HK-2 (cell line): ENCODE measurements at regions not wholly inside any gene's neighbourhood (a gene's known extent, or its start where the extent isn't known, plus 50 kb on each side); places are given as distances from the start of the nearest gene placed in this dataset.

ENCODE experiments used
- DNase-seq: peaks from one replicate; pipeline ENCODE4 v3.0.0-alpha.2; 2018; ENCODE audit not compliant: unreplicated experiment

DNA sequence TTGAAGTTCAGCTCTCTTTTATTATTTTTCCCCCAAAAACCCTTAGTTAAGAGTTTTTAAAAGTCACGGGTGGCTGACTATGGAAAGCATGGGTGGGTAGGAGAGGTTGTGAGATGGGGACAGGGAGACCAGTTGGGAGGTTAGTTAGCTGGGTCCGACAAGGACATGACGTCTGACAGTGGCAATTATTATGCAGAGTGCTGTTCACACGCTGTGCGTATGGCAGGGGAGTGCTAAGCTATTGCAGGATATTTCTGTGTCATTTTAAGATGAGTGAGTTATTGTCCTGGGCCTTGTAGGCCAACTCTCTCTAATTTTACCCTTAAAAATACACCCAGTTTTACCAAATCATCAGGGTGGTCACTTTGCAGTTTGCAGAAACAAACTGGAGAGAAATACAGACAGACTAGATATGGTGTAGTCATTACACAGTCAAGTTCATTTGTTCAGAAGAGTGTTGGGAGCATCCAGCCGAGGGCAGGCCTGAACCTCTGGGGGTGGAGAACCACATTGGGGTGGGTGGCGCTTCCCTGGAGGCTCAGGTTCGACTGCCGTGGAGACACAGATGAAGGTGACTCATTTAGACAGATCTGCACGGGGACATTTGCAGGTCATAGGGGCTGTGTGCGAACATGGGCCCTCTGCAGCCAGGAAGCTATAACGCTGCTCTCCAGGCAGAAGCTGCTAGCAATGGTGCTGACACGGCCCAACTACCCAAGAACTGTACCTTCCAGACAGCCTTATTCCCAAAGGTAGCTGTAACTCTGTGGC, 307.6 kb downstream of the QKI start:
- DNase-seq, result no peak

DNA sequence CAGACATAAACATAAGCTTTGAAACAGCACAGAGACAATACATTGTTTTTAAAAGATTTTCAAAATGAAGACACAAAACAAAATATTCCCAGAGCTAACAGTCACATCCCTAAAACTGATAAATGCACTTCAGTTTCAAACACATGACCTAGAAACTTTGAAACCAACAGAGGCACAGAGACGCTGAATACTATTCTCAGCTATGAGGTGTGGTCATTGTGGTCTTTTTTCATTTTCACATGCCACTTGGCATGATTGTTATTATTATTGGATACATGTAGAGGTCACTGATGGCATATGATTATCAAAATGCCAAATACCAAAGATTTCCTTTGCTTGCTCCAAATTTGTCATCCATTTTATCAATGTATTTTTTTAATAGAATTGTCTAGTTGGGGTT, 306.9 kb downstream of the QKI start:
- no peak for DNase-seq

DNA sequence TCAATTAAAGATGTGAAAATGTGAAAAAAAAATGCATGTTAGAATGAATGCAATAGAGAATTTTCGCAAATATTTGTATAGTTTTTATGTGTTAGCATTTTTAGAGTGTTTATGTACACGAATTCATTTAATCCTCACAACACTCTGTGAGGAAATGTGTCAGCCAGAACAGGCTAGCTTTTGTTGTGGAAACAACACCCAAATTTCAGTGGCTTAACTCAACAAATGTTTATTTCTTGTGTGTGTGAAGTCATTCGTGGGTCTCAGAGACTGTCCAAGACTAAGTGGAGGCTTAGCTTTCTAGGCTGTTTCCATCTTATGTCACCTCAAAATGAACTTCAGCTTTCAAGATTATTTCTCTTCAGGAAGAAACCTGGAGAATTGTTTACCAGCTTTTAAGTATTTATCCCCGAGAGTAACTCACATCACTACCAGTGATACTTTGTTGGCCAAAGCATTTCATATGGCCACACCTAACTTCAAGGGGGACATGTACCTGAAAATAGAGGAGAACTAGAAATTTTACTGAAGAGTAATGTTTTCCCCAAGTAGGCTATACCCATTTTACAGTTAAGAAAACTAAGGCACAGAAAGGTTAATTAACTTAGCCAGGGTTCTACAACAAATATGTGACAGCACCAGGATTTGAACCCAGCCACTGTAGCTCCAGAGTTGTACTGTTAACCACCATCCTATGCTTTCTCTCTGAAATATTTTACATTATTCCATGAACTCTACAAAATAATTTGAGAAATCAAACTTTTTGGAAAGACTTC, 306.1 kb downstream of the QKI start:
- DNase-seq, result no peak

DNA sequence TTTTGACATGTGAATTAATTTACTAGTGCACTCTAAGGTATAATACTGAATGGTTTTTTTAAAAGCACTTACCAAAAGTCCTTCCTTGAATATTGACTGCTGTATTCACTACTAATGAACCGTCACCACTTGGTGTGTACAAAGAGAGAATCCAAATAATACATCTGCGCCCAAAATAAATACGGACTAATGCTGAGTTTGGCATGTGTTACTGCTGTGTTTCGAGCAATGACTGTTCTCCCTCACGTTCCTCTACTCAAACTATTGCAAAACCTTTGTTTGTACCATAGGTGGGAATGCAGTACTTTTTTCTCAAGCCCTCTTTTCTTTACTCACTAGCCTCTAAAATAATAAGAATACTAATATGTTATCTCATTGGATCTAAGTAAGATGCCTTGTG, 305.5 kb downstream of the QKI start:
- no peak for DNase-seq

DNA sequence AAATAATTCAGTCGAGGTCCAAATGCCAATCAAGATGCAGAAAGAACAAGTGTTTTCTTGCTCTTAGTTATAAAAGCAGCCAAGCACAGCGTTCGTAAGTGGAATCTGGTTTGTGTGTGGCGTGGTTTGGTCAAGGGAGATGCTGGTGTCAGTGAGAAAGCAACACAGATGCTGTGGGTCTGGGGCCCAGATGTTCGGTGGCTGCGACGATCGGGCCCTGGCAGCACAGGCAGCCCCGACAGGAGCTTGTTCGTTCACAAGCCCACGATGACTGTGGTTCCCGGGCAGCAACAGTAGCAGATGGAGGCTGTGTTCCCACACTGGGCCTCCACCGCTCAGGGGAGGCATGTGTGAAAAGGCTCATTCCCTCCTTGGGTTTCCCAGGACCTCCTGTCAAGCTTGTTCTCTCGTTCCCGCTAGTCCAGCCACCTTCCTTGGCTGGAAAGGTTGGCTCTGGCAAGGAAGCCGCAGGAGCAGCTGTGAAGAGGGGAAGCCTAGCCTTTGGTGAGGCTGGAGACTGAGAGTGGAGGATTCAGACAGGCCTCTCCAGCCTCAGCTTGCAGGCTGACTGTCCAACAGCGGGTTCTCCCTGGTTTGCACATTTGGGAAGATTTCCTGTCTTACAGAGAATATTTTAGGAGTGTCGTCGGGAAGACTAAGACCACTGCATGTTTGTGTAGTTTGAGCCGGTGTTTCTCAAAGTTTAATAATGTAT, 304.7 kb downstream of the QKI start:
- no peak for DNase-seq

DNA sequence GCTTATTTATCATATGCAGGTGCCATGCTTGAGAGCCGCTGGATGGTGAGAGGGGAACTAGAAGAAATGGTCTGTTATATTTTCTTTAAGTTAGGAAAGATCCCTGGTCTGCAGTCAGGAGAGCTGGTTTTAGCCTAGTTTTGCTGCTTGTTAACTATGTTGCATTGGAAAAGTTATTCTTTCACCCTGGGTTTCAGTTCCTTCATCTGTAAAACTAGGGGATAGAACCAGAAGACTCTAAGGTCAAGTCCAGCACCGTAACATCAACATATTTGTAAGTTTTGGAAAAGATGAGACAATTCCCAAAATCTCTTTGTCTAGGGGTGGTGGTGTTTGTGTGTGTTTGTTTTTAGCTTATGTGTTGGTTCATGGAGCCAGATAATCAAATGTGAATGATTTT, 304.0 kb downstream of the QKI start:
- no peak for DNase-seq

DNA sequence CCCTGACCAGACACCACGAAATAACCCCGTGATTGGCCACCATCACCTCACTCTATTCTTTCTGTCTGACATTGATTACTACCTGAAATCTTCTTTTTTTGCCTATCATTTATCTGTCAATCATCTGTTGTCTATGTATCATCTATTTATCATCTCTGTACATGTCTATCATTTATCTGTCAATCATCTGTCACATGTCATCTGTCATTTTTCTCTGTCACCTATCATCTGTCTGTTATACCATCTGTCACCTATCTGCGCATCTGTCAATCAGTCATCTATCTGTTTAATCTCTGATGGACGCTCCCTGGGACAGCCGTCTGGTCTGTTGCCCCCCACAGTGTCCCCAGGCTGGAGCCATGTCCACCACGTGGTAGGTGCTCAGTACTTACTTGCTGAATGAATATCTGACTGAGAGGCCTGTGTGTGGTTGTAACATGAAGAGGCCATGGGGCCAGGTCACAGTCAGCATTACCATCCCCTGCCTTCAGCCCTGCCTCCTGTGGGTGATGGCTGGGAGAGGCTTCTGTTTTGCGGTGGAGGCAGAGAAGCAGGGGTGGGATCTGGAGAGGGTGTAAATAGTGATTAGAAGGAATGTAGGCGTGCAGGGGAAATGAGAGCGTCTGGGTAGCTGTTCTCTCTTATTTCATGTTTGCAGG, 302.7 kb downstream of the QKI start:
- no peak for DNase-seq

DNA sequence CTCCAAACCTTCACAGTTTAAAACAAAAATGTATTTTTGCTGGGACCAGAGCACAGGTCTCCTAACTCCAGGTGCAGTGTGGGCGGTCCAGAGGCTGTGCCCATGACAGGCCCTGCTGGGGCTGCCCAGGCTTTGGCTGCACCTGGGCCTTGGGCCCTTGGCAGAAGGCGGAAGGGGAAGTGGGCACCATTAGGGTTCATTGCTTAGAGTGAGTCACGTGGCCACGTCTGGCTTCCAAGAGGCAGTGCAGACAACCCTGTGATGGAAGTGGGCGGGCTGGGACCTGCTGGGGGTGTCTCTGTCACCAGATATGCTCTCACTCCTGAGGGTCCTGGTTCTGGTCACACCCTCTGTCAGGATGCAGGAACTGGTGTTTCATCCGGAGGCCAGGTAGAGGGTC, 302.2 kb downstream of the QKI start:
- no peak for DNase-seq

DNA sequence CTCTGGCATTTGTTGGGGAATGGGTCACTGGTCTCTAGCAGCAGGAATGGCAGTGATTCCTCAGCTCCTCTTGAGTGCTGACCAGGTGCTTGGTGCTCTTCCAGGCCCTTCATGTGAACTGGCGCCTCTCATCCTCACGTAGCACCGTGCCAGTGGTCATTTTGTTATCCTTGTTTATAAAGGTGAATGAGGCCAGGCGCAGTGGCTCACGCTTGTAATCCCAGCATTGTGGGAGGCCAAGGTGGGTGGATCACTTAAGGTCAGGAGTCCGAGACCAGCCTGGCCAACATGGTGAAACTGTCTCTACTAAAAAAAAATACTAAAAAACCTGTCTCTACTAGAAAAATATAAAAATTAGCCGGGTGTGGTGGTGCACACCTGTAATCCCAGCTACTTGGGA, 301.3 kb downstream of the QKI start:
- no peak for DNase-seq

DNA sequence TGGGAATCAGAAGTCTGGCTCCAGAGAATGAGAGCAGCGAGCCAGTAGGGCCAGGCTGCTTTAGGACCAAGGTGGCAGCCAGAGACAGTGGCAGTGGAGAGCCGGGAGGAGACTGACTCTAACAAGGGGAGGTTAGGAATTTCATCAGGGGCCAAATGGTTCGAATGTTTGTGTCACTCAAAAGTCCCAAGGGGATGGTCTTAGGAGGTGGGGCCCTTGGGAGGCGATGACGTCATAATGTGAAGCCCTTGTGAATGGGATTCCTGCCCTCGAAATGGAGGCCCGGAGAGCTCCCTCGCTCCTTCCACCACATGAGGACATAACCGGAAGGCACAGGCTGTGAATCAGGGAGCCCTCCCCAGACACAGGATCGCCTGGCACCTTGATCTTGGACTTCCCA, 299.7 kb downstream of the QKI start:
- no peak for DNase-seq

DNA sequence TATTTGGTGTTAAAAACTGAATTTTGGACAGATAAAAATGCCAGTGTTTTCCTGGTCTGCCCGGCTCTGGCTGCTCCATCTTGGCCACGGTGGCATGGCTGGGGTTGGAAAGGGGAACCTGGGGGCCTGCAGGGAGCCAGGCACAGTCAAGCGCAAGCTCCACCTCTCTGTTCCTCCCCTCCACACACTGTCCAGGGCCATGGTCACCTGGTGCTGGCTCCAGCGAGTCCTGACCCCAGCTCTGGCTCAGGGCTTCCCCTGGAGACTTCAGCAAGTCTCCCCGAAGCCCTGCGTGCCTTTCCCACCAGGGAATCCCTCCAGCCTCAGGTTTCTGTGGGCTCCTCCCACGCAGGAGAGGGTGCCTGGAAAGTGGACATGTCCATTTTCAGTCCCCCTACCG, 298.5 kb downstream of the QKI start:
- no peak for DNase-seq

DNA sequence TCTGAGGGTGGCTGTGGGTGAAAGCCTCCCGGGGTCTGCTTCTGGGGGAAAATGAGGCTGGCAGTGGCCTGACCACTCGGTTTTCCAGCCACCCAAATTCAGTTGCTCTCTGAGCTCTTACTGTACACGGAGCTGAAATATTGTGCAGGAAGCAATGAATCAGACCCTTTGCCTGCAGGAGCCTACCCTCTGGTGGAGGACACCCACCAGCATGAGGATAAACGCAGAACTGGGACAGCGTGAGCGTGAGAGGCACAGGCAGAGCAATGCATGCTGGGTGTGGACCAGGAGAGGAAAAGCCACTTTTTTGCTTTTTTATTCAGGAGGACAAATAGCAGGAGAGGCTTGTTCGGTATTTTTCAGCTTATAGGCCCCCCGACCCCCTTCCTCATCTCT, 298.0 kb downstream of the QKI start:
- DNase-seq, result no peak

DNA sequence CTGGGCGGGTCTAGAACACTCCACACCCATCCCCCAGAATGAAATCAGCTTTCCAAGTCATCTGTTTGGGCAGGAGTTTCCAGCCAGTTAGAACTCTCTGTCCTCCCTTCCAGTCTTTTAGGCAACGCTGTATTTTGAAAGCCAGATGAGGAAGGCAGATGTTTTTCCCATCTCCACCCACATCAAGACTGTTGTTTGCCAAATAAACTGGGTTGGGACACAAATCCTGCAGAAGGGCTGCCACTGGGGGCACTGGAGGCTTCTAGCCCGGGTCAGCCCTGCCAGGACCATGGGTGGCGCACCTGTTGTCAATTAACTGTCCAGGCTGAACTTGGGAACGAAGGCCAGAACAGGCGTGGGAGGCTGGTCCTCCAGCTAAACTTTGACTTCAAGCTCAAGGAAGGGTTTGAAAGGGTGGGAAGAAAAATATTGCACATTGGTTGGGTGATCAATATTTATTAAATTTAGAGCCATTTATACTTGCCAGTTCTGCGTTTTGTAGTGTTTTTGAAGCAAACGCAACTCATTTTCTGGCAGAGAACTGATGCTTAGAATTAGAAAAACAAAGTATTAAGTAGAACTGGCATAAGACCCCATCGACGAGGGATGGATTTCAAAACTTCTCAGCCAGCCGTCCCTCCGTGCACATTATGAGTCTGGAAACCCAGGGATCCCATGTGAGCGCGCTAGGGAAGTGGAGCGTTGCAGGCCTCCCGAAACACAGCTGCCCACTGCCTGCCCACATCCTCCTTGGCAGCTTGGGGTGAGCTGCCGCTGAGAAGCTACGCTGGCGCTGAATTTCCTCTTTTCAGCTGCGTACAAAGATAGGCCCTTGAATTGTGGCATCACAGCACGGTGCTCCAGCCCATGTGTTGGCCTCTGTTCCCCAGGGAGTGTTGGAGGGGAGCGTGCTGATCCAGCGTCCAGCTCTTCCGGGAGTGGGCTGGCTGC, 297.4 kb downstream of the QKI start:
- DNase-seq, result no peak

DNA sequence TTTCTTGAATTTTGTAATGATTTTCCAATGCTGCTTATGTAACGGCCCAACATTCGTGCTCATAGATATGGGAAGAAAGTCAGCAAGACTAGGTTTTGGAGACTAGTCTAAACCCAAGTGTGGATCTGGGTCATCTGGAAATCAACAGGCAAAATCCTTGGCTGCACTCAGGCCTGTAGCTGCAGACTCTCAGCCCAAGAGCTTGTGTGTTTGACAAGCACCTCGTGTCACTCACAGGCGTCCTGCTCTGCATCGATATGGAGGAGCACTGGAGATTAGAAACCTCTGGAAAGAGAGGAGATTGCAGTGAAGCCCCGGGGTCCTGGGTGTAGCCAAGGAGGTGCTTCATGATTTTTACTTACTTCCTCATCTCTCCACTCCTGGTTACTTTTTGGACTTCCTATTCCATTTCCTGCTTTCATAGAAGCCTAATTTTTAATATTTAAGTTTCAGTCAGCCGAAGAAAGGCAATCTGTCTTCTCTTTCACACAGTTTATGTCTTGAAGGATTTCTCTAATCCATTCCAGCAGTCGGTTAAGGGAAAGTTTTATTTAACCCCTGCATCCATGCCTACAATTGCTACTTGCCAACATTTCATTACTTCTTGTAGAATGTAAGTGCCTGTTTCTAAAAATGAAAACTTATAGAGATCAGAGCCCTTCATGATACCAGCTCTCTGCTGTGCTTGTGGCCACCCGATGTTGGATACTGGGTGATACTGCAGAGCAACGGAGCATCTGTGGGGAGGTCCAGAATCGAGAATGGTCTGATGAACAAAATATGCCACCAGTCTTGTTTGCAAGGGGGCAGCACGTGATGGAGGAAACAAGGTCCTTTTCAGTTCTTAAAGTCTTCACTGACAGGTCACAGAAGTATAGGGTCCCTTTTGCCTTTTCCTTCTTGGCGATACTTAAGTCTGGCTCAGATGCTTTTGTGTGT, 296.3 kb downstream of the QKI start:
- DNase-seq, result no peak

DNA sequence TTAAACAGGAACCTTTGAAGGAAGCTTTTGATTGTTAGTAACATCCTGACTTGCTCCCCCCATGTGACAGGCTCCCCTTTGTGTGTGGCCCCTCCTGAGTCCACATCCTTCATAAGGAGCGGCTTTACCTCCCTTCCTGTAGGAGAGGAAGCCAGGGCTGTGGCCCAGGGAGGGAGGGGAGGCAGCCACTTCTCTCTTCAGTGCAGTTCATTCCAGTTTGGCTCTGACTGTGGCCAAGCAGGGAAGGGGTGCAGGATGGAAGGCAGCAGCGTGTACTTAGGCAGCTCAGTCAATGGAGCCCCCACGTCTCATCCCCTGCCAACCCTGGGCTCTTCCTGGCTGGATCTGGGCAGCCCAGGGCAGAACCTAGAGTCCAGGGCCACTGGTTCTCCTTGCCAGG, 295.2 kb downstream of the QKI start:
- DNase-seq, result no peak

DNA sequence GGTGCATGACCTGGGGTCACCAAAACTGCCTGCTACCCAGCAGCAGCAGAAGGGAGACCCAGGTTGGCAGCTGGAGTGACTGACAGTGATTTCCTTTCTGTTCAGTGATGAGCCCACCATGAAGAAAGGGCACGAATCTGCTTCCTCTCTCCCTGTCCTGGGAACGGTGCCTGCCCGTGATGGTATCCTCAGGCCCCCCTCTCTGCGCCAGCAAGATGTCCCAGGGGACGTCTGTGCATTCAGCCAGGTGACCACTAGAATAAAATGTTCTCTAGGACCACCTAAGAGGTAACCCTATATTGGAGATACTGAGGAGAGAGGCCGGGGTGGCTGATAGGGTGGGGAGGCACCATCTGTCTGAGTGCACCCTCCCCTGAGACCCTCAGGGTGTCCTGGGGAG, 294.7 kb downstream of the QKI start:
- DNase-seq, result no peak

DNA sequence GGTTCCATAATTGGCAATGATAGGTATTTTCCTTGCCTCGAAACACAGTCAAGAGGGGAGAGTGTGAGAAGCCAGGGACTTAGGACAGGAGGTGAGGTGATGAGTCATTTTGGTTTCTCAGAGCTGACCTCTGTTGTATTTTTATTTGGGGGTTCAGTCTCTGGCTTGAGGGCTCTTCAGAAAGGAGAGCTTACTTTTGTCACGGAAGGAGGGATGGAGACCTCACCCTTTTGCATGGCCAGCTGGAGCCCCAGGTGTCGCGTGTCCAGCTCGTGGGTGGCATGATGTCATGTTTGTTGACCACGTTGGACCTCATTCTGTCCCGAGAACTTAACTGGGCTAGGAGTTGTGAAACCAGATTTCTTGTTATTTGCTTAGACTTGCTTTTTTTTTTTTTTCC, 293.9 kb downstream of the QKI start:
- no peak for DNase-seq

DNA sequence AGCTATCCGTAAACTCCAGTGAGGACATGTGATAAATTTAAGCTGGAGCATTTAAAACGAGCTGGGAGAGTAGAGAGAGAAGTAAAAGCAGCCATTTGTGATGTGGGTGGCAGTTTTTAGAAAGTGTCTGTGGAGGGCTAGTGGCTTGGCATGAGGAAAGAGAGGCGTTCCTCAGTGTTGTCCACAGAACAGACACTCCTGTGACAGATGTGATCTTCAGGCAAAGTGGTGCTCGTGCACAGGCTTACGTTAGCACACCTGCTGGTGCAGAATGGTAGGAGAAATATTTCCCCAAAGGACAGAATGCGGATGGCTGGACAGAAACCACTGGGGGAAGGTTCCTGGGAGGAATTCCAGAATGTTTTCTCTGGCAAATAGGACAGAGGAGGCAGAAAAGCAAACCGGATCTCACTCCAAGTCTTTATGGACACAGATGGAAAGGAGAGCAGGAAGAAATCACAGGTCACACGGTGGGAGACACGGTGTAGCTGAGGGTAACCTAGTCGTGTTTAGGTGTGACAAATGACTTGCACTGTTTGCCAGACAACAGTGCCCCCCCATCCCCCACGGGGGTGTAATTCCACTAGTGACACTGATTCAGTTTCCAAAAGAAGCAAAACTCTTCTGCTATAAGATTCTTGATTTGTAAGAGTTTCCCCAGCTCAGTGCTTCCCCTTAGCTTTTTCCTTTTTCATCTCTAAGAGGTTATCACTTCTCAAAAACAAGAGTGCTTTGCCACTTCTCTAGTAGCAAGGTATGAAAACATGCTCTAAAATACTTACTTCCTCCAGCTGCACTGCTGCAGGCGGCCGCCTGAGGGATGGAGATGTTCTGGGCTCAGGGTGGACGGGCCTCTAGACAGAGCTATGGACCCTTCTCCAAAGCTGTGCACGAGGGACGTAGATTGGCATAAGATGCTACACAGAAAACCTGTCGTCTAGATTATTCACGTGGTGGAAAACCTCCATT, 293.2 kb downstream of the QKI start:
- no peak for DNase-seq
